ENCODE measurements at regions not wholly inside any gene's neighbourhood (a gene's known extent, or its start where the extent isn't known, plus 50 kb on each side); places are given as distances from the start of the nearest gene placed in this dataset.

- H3K36me3 ChIP-seq (ENCODE audit: control insufficient read depth in 2 of 2, extremely low read depth in 1 of 2, insufficient read depth in 2 of 2, low read length in 2 of 2) = no peaks in the 10 kb centered on the region
- H3K9me1 ChIP-seq (replicated peaks; ENCODE audit: control insufficient read depth, extremely low read depth, insufficient read depth, low read length) = no peaks in the 10 kb centered on the region
- DNase-seq (ENCODE audit: low read depth, low spot score) = no peak
- no TSS peak for BruUV-seq (replicated peaks)
- H3K4me2 ChIP-seq (ENCODE audit: insufficient read depth, low read length) = no peak overlapping the region
- H3K4me3 ChIP-seq (replicated peaks in 1 of 3; ENCODE audit: insufficient read depth in 1 of 3, low read depth in 1 of 3, low read length in 3 of 3) = no peak overlapping the region
- no peaks in the 10 kb centered on the region for H3K79me2 ChIP-seq (ENCODE audit: control insufficient read depth, insufficient read depth, low read length)
- no peaks in the 10 kb centered on the region for H4K20me1 ChIP-seq (replicated peaks; ENCODE audit: control insufficient read depth, extremely low read depth, insufficient read depth, low read length)
- intact Hi-C loops (cut with micrococcal nuclease) (no loop called here), dilution Hi-C loops (cut with MboI; ENCODE audit: extremely low pct_ligation_motif_present, low sequenced_read_pairs) (no loop called here)
- CTCF ChIA-PET = interaction anchor here (0.7 to 1.4 kb wide), 3 partner anchors 14 to 199 kb away, joined by 3 to 6 read pairs (median 3); no protein-coding TSS in a partner anchor
- no peak for FAIRE-seq
- TF ChIP-seq FOS (IDR thresholded peaks at IDR 0.05; ENCODE audit: borderline replicate concordance, insufficient read depth, low read length) (no peak), MYC (IDR thresholded peaks at IDR 0.05; ENCODE audit: low read depth, low read length) (no peak), GATA2 (IDR thresholded peaks at IDR 0.05; ENCODE audit: insufficient read depth, insufficient read length, low read depth, low read length) (no peak), MAX (IDR thresholded peaks at IDR 0.05; ENCODE audit: insufficient read depth, insufficient read length) (no peak), JUN (IDR thresholded peaks at IDR 0.05; ENCODE audit: borderline replicate concordance, insufficient read depth, insufficient read length, low read depth) (no peak), EZH2 (IDR thresholded peaks at IDR 0.05; ENCODE audit: borderline replicate concordance, low read depth, low read length, severe bottlenecking) (no peak), CTCF (IDR thresholded peaks at IDR 0.05; ENCODE audit: extremely low read depth in 1 of 2, insufficient read depth in 1 of 2, low read depth in 1 of 2, low read length in 2 of 2) (no peak), POLR2AphosphoS5 (IDR thresholded peaks at IDR 0.05; ENCODE audit: insufficient read depth, low read depth, low read length) (no peak), POLR2A (IDR thresholded peaks at IDR 0.05; ENCODE audit: low read depth, low read length) (no peak)
- no peaks in the 10 kb centered on the region for H3K4me1 ChIP-seq (ENCODE audit: control insufficient read depth, extremely low read depth, insufficient read depth, low read length)
- POLR2A ChIA-PET = no interaction called here
- H2AFZ ChIP-seq (ENCODE audit: low read depth, low read length) = no peak overlapping the region
- H3K9me3 ChIP-seq (replicated peaks; ENCODE audit: control insufficient read depth, insufficient read depth, low read length) = no peaks in the 10 kb centered on the region
- H3K27ac ChIP-seq (ENCODE audit: insufficient read depth, low read depth, low read length) = no peak overlapping the region
- H3K9ac ChIP-seq (replicated peaks; ENCODE audit: extremely low read depth, insufficient read depth, low read length) = no peak overlapping the region
- H3K27me3 ChIP-seq (ENCODE audit: control insufficient read depth in 2 of 2, insufficient read depth in 2 of 2, low read length in 2 of 2) = no peaks in the 10 kb centered on the region
Measured at GRCh38 chr4:20486433-20486832, 213.8 kb upstream of the PACRGL start.

Data from endothelial cell of umbilical vein (primary cell).